Tibial nerve (tissue), 4 donors: ENCODE measurements at regions not wholly inside any gene's neighbourhood (a gene's known extent, or its start where the extent isn't known, plus 50 kb on each side); places are given as distances from the start of the nearest gene placed in this dataset.

Experiments
- DNase-seq, 2 donors: peaks; one replicate each; pipeline ENCODE4 v3.0.0-alpha.2; 2019; ENCODE audit warnings: low spot score in 2 of 2
- H3K27ac ChIP-seq, 4 donors: fragments of 200-600 bp; sonication (generic) in 3 of 4; one replicate each; pipeline ENCODE4 v1.5.1; 2017 to 2019; ENCODE audit warnings: mild to moderate bottlenecking in 1 of 4
- H3K27me3 ChIP-seq, 2 donors: fragments of 200-600 bp; sonication (generic) in 1 of 2; one replicate each; pipeline versions ENCODE4 v1.5.1 to v1.6.0; 2017 to 2019
- H3K36me3 ChIP-seq, 3 donors: fragments of 200-600 bp; sonication (generic); one replicate each; pipeline ENCODE4 v1.5.1; 2018 to 2019
- H3K4me1 ChIP-seq, 4 donors: fragments of 200-600 bp; sonication (generic) in 3 of 4; one replicate each; pipeline ENCODE4 v1.5.1; 2017 to 2019
- H3K4me3 ChIP-seq, 4 donors: fragments of 200-600 bp; sonication (generic) in 3 of 4; one replicate each; pipeline ENCODE4 v1.5.1; 2017 to 2019; ENCODE audit warnings: mild to moderate bottlenecking in 1 of 4, moderate library complexity in 1 of 4
- H3K9me3 ChIP-seq, 4 donors: fragments of 200-600 bp; sonication (generic) in 3 of 4; one replicate each; pipeline ENCODE4 v1.5.1; 2017 to 2019
- CTCF ChIP-seq, 5 experiments: fragments of 200-600 bp in 3 of 5; fragments of 450-650 bp in 2 of 5; sonication (generic) in 3 of 5; IDR thresholded peaks; one replicate each; pipeline ENCODE4 v1.5.1; 2016 to 2019; ENCODE audit warnings: antibody characterized with exemption in 5 of 5, mild to moderate bottlenecking in 3 of 5, moderate library complexity in 2 of 5
- EP300 ChIP-seq, 2 donors: sonication (generic); formaldehyde crosslinking; IDR thresholded peaks; one replicate each; pipeline ENCODE4 v1.6.1; 2017; ENCODE audit warnings: antibody characterized with exemption in 2 of 2, mild to moderate bottlenecking in 1 of 2
- POLR2A ChIP-seq, 2 donors: fragments of 450-650 bp; IDR thresholded peaks; one replicate each; pipeline ENCODE4 v1.6.1; 2017; ENCODE audit warnings: antibody characterized with exemption in 2 of 2, mild to moderate bottlenecking in 2 of 2, moderate library complexity in 2 of 2
- WGBS, 2 donors: methylation state at CpG; one replicate each; pipeline ENCODE4 v1.1.5; 2018; 5-methylcytosine and 5-hydroxymethylcytosine counted together

- no peak for DNase-seq
- H3K27me3 ChIP-seq = no peaks in the 10 kb centered on the region
- H3K4me3 ChIP-seq = no peak overlapping the region
- peaks cover 0 to 4% (median 0%) of the 10 kb centered on the region in 4 donors for H3K9me3 ChIP-seq
- H3K36me3 ChIP-seq = no peaks in the 10 kb centered on the region
- TF ChIP-seq POLR2A (IDR thresholded peaks at IDR 0.05) (no peak), CTCF (IDR thresholded peaks at IDR 0.05) (no peak), EP300 (IDR thresholded peaks at IDR 0.05) (no peak)
- peaks cover 0 to 6% (median 0%) of the 10 kb centered on the region in 4 donors for H3K4me1 ChIP-seq
- H3K27ac ChIP-seq = no peak overlapping the region
These were observed 328.9 kb upstream of the TGFBR2 start for GRCh38 chr3:30277494-30277893.

GRCh38 chr3:30281526-30281925 lies 324.9 kb upstream of the TGFBR2 start:
- DNase-seq = no peak
- Histone ChIP-seq H3K27me3 (no peaks in the 10 kb centered on the region), H3K36me3 (no peaks in the 10 kb centered on the region), H3K27ac (no peak overlapping the region), H3K9me3 (peaks cover 0 to 4% (median 0%) of the 10 kb centered on the region in 4 donors), H3K4me1 (peaks cover 0 to 32% (median 12%) of the 10 kb centered on the region in 4 donors), H3K4me3 (no peak overlapping the region)
- TF ChIP-seq CTCF (IDR thresholded peaks at IDR 0.05) (no peak), EP300 (IDR thresholded peaks at IDR 0.05) (no peak), POLR2A (IDR thresholded peaks at IDR 0.05) (no peak)
- 94 to 96% methylated on average over 1 of the region's 1 CpG for WGBS, 2 donors

- TF ChIP-seq EP300 (IDR thresholded peaks at IDR 0.05) (no peak), CTCF (IDR thresholded peaks at IDR 0.05) (no peak), POLR2A (IDR thresholded peaks at IDR 0.05) (no peak)
- Histone ChIP-seq H3K27me3 (no peaks in the 10 kb centered on the region), H3K4me3 (no peak overlapping the region), H3K9me3 (peaks cover 0 to 4% (median 0%) of the 10 kb centered on the region in 4 donors), H3K27ac (peak overlapping the region in 2 of 4 donors; percentile 19 to 26), H3K36me3 (no peaks in the 10 kb centered on the region), H3K4me1 (peaks cover 0 to 39% (median 18%) of the 10 kb centered on the region in 4 donors)
- 37 to 39% methylated on average over 3 of the region's 3 CpGs for WGBS, 2 donors
- no peak for DNase-seq
These were observed 324.2 kb upstream of the TGFBR2 start for GRCh38 chr3:30282154-30282696.

- H3K36me3 ChIP-seq = no peaks in the 10 kb centered on the region
- H3K9me3 ChIP-seq = no peaks in the 10 kb centered on the region
- no peak overlapping the region for H3K4me3 ChIP-seq
- peak overlapping the region in 3 of 4 donors; percentile 21 to 78 (median 76) for H3K27ac ChIP-seq
- TF ChIP-seq EP300 (IDR thresholded peaks at IDR 0.05) (no peak), CTCF (IDR thresholded peaks at IDR 0.05) (no peak)
- WGBS, 2 donors = 75 to 77% methylated on average over 5 of the region's 5 CpGs
- no peaks in the 10 kb centered on the region for H3K27me3 ChIP-seq
- H3K4me1 ChIP-seq = peaks cover 0 to 64% (median 22%) of the 10 kb centered on the region in 4 donors
- no peak for DNase-seq
These were observed 321.0 kb upstream of the TGFBR2 start for GRCh38 chr3:30285188-30286006.

- TF ChIP-seq EP300 (IDR thresholded peaks at IDR 0.05) (peak; percentile 13 to 95), CTCF (IDR thresholded peaks at IDR 0.05) (no peak)
- DNase-seq = peak; percentile 58 to 81
- H3K27me3 ChIP-seq = no peaks in the 10 kb centered on the region
- H3K36me3 ChIP-seq = no peaks in the 10 kb centered on the region
- H3K9me3 ChIP-seq = no peaks in the 10 kb centered on the region
- H3K27ac ChIP-seq = peak overlapping the region in 3 of 4 donors; percentile 21 to 78 (median 76)
- peaks cover 0 to 65% (median 22%) of the 10 kb centered on the region in 4 donors for H3K4me1 ChIP-seq
- H3K4me3 ChIP-seq = no peak overlapping the region
- 5 to 13% methylated on average over 1 of the region's 1 CpG for WGBS, 2 donors
These were observed 320.3 kb upstream of the TGFBR2 start for GRCh38 chr3:30286007-30286669.
